AG10803 (cell line): ENCODE measurements at regions not wholly inside any gene's neighbourhood (a gene's known extent, or its start where the extent isn't known, plus 50 kb on each side); places are given as distances from the start of the nearest gene placed in this dataset.
"Not testable (repeated sequence)": the region's sequence is repeated elsewhere in the genome, so short reads cannot be mapped to it uniquely, and the experiment has no call there.

Experiments
- DNase-seq: peaks from one replicate; pipeline ENCODE4 v3.0.0; 2010; ENCODE audit warnings: low read depth
- H3K4me3 ChIP-seq: 2 replicates; pipeline ENCODE4 v1.5.1; 2011; ENCODE audit warnings: mild to moderate bottlenecking, low read length, control low read depth
- CTCF ChIP-seq: conservative IDR thresholded peaks from 2 replicates; pipeline ENCODE4 v1.5.1; 2011; ENCODE audit warnings: mild to moderate bottlenecking, low read length, control low read depth, inconsistent platforms

- TF ChIP-seq CTCF, result no peak
- no peak overlapping the region for H3K4me3 ChIP-seq
These were observed 103.5 kb upstream of the TMPRSS2 start for GRCh38 chr21:41611441-41611840.

GRCh38 chr21:41610840-41611115, 102.8 kb upstream of the TMPRSS2 start:
- H3K4me3 ChIP-seq, DNase-seq: not testable (repeated sequence)

More at GRCh38 chr21:41611441-41611840, 103.5 kb upstream of the TMPRSS2 start:
- no peak for DNase-seq

- peak; percentile 58 for DNase-seq
- peak; percentile 84 for TF ChIP-seq CTCF
- no peak overlapping the region for H3K4me3 ChIP-seq
These were observed 102.3 kb upstream of the TMPRSS2 start for GRCh38 chr21:41610042-41610839.

- TF ChIP-seq CTCF, result no peak
- H3K4me3 ChIP-seq, result no peak overlapping the region
These were observed 98.7 kb upstream of the TMPRSS2 start for GRCh38 chr21:41606706-41607105.

GRCh38 chr21:41605934-41606285, 98.0 kb upstream of the TMPRSS2 start:
- no peak for TF ChIP-seq CTCF
- no peak overlapping the region for H3K4me3 ChIP-seq
- DNase-seq, result no peak

More at GRCh38 chr21:41606706-41607105, 98.7 kb upstream of the TMPRSS2 start:
- DNase-seq, result no peak

- no peak overlapping the region for H3K4me3 ChIP-seq
- TF ChIP-seq CTCF, result no peak
- no peak for DNase-seq
These were observed 97.4 kb upstream of the TMPRSS2 start for GRCh38 chr21:41605178-41605933.

- no peak for TF ChIP-seq CTCF
- H3K4me3 ChIP-seq, result no peak overlapping the region
- DNase-seq, result no peak
These were observed 96.7 kb upstream of the TMPRSS2 start for GRCh38 chr21:41604583-41605041.
